ENCODE measurements at regions not wholly inside any gene's neighbourhood (a gene's known extent, or its start where the extent isn't known, plus 50 kb on each side); places are given as distances from the start of the nearest gene placed in this dataset.

DNA sequence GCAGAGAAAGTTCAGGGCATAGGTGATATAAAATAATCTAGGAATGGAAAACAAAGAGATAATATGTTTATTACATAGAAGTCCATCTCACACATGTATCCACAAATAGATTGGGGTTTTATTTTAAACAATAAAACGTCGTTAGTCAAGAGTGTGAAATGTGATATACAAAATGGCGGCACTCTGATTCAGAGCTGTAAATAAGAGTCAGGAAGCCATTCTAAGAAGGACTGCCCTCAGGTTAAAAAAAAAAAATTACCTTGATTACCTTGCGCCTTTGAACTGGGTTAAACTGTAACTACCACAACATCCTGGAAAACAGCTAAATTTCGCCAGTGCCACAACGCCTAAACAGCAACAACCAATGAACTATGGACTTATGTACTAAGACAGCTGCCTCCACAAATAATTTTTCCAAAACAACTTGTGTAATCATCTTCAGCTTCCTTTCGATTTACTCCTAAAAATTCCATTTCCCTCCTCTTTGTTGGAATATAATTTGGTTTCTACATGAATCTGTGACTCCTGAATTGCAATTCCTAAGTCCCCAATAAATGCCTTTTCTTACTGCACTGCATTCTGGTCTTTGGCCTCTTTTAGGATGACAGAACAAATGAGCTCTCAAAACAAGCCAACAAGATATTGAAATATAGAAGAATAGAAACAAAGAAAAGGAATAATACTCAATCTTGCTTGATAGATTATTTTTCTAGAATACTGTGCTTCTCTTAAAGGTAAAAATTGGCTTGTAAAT is 1019.5 kb upstream of the MAP3K7 start:
- H3K79me2 ChIP-seq (ENCODE audit: control insufficient read depth in 1 of 2, insufficient read depth in 2 of 2, low read length in 2 of 2), result no peaks in the 10 kb centered on the region
- H3K79me1 ChIP-seq (ENCODE audit: low read depth, low read length), result no peaks in the 10 kb centered on the region
- no peaks in the 10 kb centered on the region for H3K27me3 ChIP-seq (replicated peaks in 1 of 4; ENCODE audit: control insufficient read depth in 3 of 4, extremely low read depth in 1 of 4, insufficient read depth in 3 of 4, low read length in 3 of 4)
- H3K9ac ChIP-seq (replicated peaks in 1 of 4; ENCODE audit: extremely low read depth in 1 of 4, low read depth in 3 of 4, low read length in 3 of 4), result no peak overlapping the region
- no peak overlapping the region for H4K8ac ChIP-seq (ENCODE audit: extremely low read depth, insufficient read depth, low read length)
- H2BK20ac ChIP-seq (ENCODE audit: low read length), result no peak overlapping the region
- H3K4me3 ChIP-seq (ENCODE audit: extremely low read depth in 1 of 4, insufficient read depth in 2 of 4, low read depth in 3 of 4, low read length in 4 of 4), result no peak overlapping the region
- no peaks in the 10 kb centered on the region for H3K23me2 ChIP-seq (ENCODE audit: low read depth, low read length)
- no peak overlapping the region for H2BK120ac ChIP-seq (replicated peaks; ENCODE audit: low read depth, low read length)
- no peak overlapping the region for H2AK5ac ChIP-seq (ENCODE audit: low read depth, low read length)
- no peak overlapping the region for H3K27ac ChIP-seq (ENCODE audit: low read depth, low read length)
- FAIRE-seq (no peak), DNase-seq (ENCODE audit: low read depth in 1 of 2, low spot score in 2 of 2) (no peak)
- no peaks in the 10 kb centered on the region for H4K20me1 ChIP-seq (replicated peaks in 1 of 2; ENCODE audit: control insufficient read depth in 1 of 2, insufficient read depth in 2 of 2, low read length in 2 of 2)
- WGBS, 2 experiments (ENCODE audit: extremely low coverage in 1 of 2, insufficient coverage in 1 of 2, insufficient read length in 1 of 2, insufficient replicate concordance in 2 of 2, low coverage in 1 of 2, low lambda C conversion rate in 2 of 2, missing lambda C conversion rate in 1 of 2), result 96% methylated on average over 7 of the region's 7 CpGs; no CpG with 5 or more reads in 1 of the 2 experiments
- H3K4me2 ChIP-seq (ENCODE audit: insufficient read depth in 1 of 2, low read depth in 2 of 2, low read length in 2 of 2), result no peak overlapping the region
- no peaks in the 10 kb centered on the region for H3K4me1 ChIP-seq (replicated peaks in 1 of 4; ENCODE audit: control insufficient read depth in 3 of 4, insufficient read depth in 4 of 4, low read length in 3 of 4)
- no peak for TF ChIP-seq POU5F1 (IDR thresholded peaks at IDR 0.05; ENCODE audit: low read depth, low read length)
- TF ChIP-seq SIX5 (IDR thresholded peaks at IDR 0.05; ENCODE audit: low read depth, low read length), result no peak
- TF ChIP-seq GABPA (IDR thresholded peaks at IDR 0.05; ENCODE audit: borderline replicate concordance, insufficient read depth, low read length), result no peak
- TF ChIP-seq CHD2 (IDR thresholded peaks at IDR 0.05; ENCODE audit: low read length), result no peak
- TF ChIP-seq TAF7 (optimal IDR thresholded peaks at IDR 0.05; ENCODE audit: borderline replicate concordance, low read depth, low read length), result no peak
- no peak for TF ChIP-seq ATF2 (IDR thresholded peaks at IDR 0.05; ENCODE audit: low read length)
- TF ChIP-seq CBX8 (IDR thresholded peaks at IDR 0.05; ENCODE audit: borderline replicate concordance, low read depth, low read length), result no peak
- no peak for TF ChIP-seq BCL11A (IDR thresholded peaks at IDR 0.05; ENCODE audit: low read depth in 2 of 2, low read length in 2 of 2)
- TF ChIP-seq RBBP5 (IDR thresholded peaks at IDR 0.05; ENCODE audit: borderline replicate concordance, low read depth, low read length), result no peak
- TF ChIP-seq NRF1 (IDR thresholded peaks at IDR 0.05; ENCODE audit: low read depth, low read length), result no peak
- H4K5ac ChIP-seq (ENCODE audit: insufficient read length, low read depth, low read length), result no peak overlapping the region
- H3K23ac ChIP-seq (ENCODE audit: insufficient read length), result no peak overlapping the region
- H3K14ac ChIP-seq (ENCODE audit: insufficient read length), result no peak overlapping the region
- ChIA-PET POLR2A (ENCODE audit: partially characterized antibody) (no interaction called here), CTCF (ENCODE audit: partially characterized antibody) (interaction anchor here (1.1 kb wide), 1 partner anchor 8 kb away, joined by 3 read pairs; no protein-coding TSS in a partner anchor)
- no peaks in the 10 kb centered on the region for H3K9me3 ChIP-seq (ENCODE audit: insufficient read depth in 2 of 2, low read depth in 1 of 2, low read length in 1 of 2)
- H3K4ac ChIP-seq (replicated peaks; ENCODE audit: insufficient read length, low read depth, low read length), result no peak overlapping the region
- no peak overlapping the region for H3K18ac ChIP-seq (ENCODE audit: extremely low read depth, low read length)
- H3K56ac ChIP-seq (replicated peaks; ENCODE audit: insufficient read length, low read depth, low read length), result no peak overlapping the region
- no peak overlapping the region for H4K91ac ChIP-seq (replicated peaks; ENCODE audit: insufficient read length, low read length)
- no peaks in the 10 kb centered on the region for H3K36me3 ChIP-seq (ENCODE audit: control insufficient read depth in 2 of 4, insufficient read depth in 4 of 4, low read length in 3 of 4)
- no peak overlapping the region for H2BK12ac ChIP-seq (ENCODE audit: low read depth, low read length)
- no peak overlapping the region for H2AFZ ChIP-seq (ENCODE audit: low read length)
- no peak overlapping the region for H2BK15ac ChIP-seq (ENCODE audit: low read length)
- no peak overlapping the region for H2BK5ac ChIP-seq (ENCODE audit: low read depth, low read length)

Data from H1 (cell line).